OCI-LY3 (cell line): ENCODE measurements at regions not wholly inside any gene's neighbourhood (a gene's known extent, or its start where the extent isn't known, plus 50 kb on each side); places are given as distances from the start of the nearest gene placed in this dataset.

Source experiments
- CTCF ChIP-seq: fragments of 200-600, 300-600 bp; sonication (generic); IDR thresholded peaks from 2 replicates; pipeline ENCODE4 v1.5.1; 2014; ENCODE audit warnings: antibody characterized with exemption, low read length, low read depth
- EZH2phosphoT487 ChIP-seq: fragments of 200-600 bp; shearing (Covaris generic); IDR thresholded peaks from 2 replicates; pipeline ENCODE4 v1.6.1; 2018; ENCODE audit warnings: antibody characterized with exemption, mixed run types, low read depth

DNA sequence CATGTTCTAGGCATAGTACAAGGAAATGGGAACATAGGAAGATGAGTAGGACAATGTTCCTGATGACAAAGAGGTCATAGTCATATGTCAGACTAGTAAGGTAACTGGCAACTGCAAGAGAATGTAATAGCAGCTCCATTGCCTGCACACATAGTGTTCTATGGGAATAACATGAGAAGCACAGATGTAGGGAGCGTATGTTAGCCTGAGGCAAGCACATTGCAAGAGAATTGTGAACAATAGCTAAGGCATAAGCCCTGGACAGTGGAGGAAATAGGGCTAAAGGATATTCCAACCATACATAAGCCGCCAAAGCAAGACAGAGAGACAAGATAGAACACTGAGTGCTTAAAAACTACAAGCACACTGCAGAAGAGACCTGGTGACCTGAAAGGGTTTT lies 1017.0 kb upstream of the TENM4 start:
- TF ChIP-seq CTCF (no peak), EZH2phosphoT487 (no peak)
